HG03575 (cell line): ENCODE measurements at regions not wholly inside any gene's neighbourhood (a gene's known extent, or its start where the extent isn't known, plus 50 kb on each side); places are given as distances from the start of the nearest gene placed in this dataset.
A peak's percentile ranks its signal among the peaks of the same experiment; 100 is the strongest.

Experiments
- ATAC-seq: cut with Tn5 transposase; IDR thresholded peaks from one replicate; pipeline ENCODE4 v1.9.1; 2021; ENCODE audit not compliant: unreplicated experiment, insufficient number of reproducible peaks, low FRiP score; ENCODE audit errors: extremely low read depth

- ATAC-seq: no peak
Measured at GRCh38 chr6:112749673-112750072, 402.5 kb downstream of the RFPL4B start.

GRCh38 chr6:112752305-112752704 lies 405.2 kb downstream of the RFPL4B start:
- ATAC-seq: no peak

- ATAC-seq: no peak
Measured at GRCh38 chr6:112752791-112753190, 405.7 kb downstream of the RFPL4B start.

- no peak for ATAC-seq
Measured at GRCh38 chr6:112760831-112761230, 413.7 kb downstream of the RFPL4B start.

- ATAC-seq: no peak
Measured at GRCh38 chr6:112761740-112762139, 414.6 kb downstream of the RFPL4B start.

GRCh38 chr6:112764377-112764776 lies 417.2 kb downstream of the RFPL4B start:
- no peak for ATAC-seq

- ATAC-seq: no peak
Measured at GRCh38 chr6:112770308-112770707, 423.2 kb downstream of the RFPL4B start.

GRCh38 chr6:112773187-112773586 lies 426.1 kb downstream of the RFPL4B start:
- no peak for ATAC-seq

GRCh38 chr6:112774319-112774718 lies 427.2 kb downstream of the RFPL4B start:
- no peak for ATAC-seq

GRCh38 chr6:112780498-112781096 lies 433.5 kb downstream of the RFPL4B start:
- ATAC-seq: peak; percentile 95

- ATAC-seq: no peak
Measured at GRCh38 chr6:112781241-112781640, 434.1 kb downstream of the RFPL4B start.

GRCh38 chr6:112785408-112785807 lies 438.3 kb downstream of the RFPL4B start:
- no peak for ATAC-seq

- no peak for ATAC-seq
Measured at GRCh38 chr6:112786801-112787200, 439.7 kb downstream of the RFPL4B start.

GRCh38 chr6:112787371-112787770 lies 440.2 kb downstream of the RFPL4B start:
- ATAC-seq: no peak

GRCh38 chr6:112795316-112795715 lies 448.2 kb downstream of the RFPL4B start:
- no peak for ATAC-seq

- no peak for ATAC-seq
Measured at GRCh38 chr6:112796712-112797111, 449.6 kb downstream of the RFPL4B start.

GRCh38 chr6:112799889-112800288 lies 452.8 kb downstream of the RFPL4B start:
- no peak for ATAC-seq

- no peak for ATAC-seq
Measured at GRCh38 chr6:112800439-112800838, 453.3 kb downstream of the RFPL4B start.

- ATAC-seq: no peak
Measured at GRCh38 chr6:112800916-112801315, 453.8 kb downstream of the RFPL4B start.

GRCh38 chr6:112801468-112802080 lies 454.4 kb downstream of the RFPL4B start:
- ATAC-seq: no peak

GRCh38 chr6:112802144-112802543 lies 455.0 kb downstream of the RFPL4B start:
- ATAC-seq: no peak
